OCI-LY3 (cell line): ENCODE measurements at regions not wholly inside any gene's neighbourhood (a gene's known extent, or its start where the extent isn't known, plus 50 kb on each side); places are given as distances from the start of the nearest gene placed in this dataset.

ENCODE experiments used
- CTCF ChIP-seq: fragments of 200-600, 300-600 bp; sonication (generic); IDR thresholded peaks from 2 replicates; pipeline ENCODE4 v1.5.1; 2014; ENCODE audit warnings: antibody characterized with exemption, low read length, low read depth
- EZH2phosphoT487 ChIP-seq: fragments of 200-600 bp; shearing (Covaris generic); IDR thresholded peaks from 2 replicates; pipeline ENCODE4 v1.6.1; 2018; ENCODE audit warnings: antibody characterized with exemption, mixed run types, low read depth

GRCh38 chr3:83063446-83063845 lies 1302.0 kb upstream of the GBE1 start:
- TF ChIP-seq EZH2phosphoT487: no peak
- TF ChIP-seq CTCF: no peak
